Stomach (tissue), 8 donors: ENCODE measurements at regions not wholly inside any gene's neighbourhood (a gene's known extent, or its start where the extent isn't known, plus 50 kb on each side); places are given as distances from the start of the nearest gene placed in this dataset.

Source experiments
- DNase-seq, 2 donors: peaks; one replicate each; pipeline versions ENCODE4 v3.0.0 to v3.0.0-alpha.2; 2013 to 2019
- H3K27ac ChIP-seq, 5 donors: fragments of 200-600 bp in 4 of 5; sonication (generic) in 4 of 5; one replicate each; pipeline ENCODE4 v1.5.1; 2013 to 2019; ENCODE audit warnings: mild to moderate bottlenecking in 1 of 5, moderate library complexity in 1 of 5
- H3K27me3 ChIP-seq, 3 donors: fragments of 200-600 bp; sonication (generic); one replicate each; pipeline ENCODE4 v1.5.1; 2017 to 2019; ENCODE audit warnings: mixed run types in 1 of 3
- H3K36me3 ChIP-seq, 4 donors: fragments of 200-600 bp; sonication (generic); 1 replicate in 3 of 4; 2 replicates in 1 of 4; pipeline ENCODE4 v1.5.1; 2016 to 2019
- H3K4me1 ChIP-seq, 4 donors: fragments of 200-600 bp; sonication (generic); one replicate each; pipeline ENCODE4 v1.5.1; 2016 to 2019
- H3K4me3 ChIP-seq, 4 donors: fragments of 200-600 bp; sonication (generic) in 3 of 4; one replicate each; pipeline ENCODE4 v1.5.1; 2016 to 2019; ENCODE audit warnings: mild to moderate bottlenecking in 1 of 4
- H3K9me3 ChIP-seq, 4 donors: fragments of 200-600 bp; sonication (generic); one replicate each; pipeline ENCODE4 v1.5.1; 2016 to 2019
- CTCF ChIP-seq, 7 experiments: fragments of 450-650 bp in 4 of 7; fragments of 200-600 bp in 3 of 7; sonication (generic) in 3 of 7; IDR thresholded peaks; one replicate each; pipeline ENCODE4 v1.5.1; 2016 to 2019; ENCODE audit warnings: antibody characterized with exemption in 7 of 7, control low read depth in 2 of 7, mild to moderate bottlenecking in 1 of 7
- EP300 ChIP-seq: sonication (generic); formaldehyde crosslinking; IDR thresholded peaks from one replicate; pipeline ENCODE4 v1.6.1; 2017; ENCODE audit warnings: antibody characterized with exemption
- POLR2A ChIP-seq, 4 donors: fragments of 450-650 bp; IDR thresholded peaks; one replicate each; pipeline ENCODE4 v1.6.1; 2016; ENCODE audit warnings: antibody characterized with exemption in 4 of 4, control low read depth in 2 of 4, mild to moderate bottlenecking in 1 of 4, moderate library complexity in 1 of 4
- POLR2AphosphoS5 ChIP-seq, 3 donors: sonication (generic); formaldehyde crosslinking; IDR thresholded peaks; one replicate each; pipeline ENCODE4 v1.6.1; 2016; ENCODE audit warnings: antibody characterized with exemption in 3 of 3
- WGBS, 5 donors: extraction: QIAGEN DNeasy Blood & Tissue Kit in 3 of 5; methylation state at CpG; one replicate each; pipeline versions ENCODE4 v1.1.5 to v1.1.7; 2013 to 2018; 5-methylcytosine and 5-hydroxymethylcytosine counted together
- intact Hi-C: fragments of 100-400 bp; cut with DNase I; formaldehyde crosslinking; loops from one replicate; pipeline ENCODE4 v1.15.1; 2023; ENCODE audit warnings: low total_unique reads
- donor health status: healthy with polysubstance abuse.
- donor health status: Bipolar disorder and iron deficiency.
- donor health status: healthy.

DNA sequence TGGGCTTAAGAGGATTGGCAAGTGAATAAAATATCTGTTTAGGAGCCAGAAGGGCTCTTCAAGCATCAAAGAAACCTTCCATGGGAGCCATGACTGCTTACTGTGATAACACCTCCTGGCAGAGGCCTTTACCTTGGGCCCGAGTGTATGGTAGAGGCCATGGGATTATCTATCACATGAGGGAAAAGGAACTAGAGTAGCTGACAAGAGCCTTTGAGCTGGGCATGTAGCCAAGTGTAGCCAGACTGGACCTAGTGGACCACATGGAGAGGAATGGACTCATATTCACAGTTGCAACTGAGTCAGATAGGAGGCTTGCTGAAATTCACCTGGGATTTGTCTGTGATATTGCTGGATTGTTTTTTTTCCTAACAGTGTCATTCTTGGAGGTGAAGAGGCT lies 276.0 kb upstream of the ZFHX3 start:
- 10 to 50% (median 35%) methylated on average over 1 of the region's 1 CpG for WGBS, 5 donors
- H3K9me3 ChIP-seq, result no peaks in the 10 kb centered on the region
- no peak for DNase-seq
- H3K36me3 ChIP-seq, result no peaks in the 10 kb centered on the region
- H3K27me3 ChIP-seq, result peaks cover 0 to 4% (median 0%) of the 10 kb centered on the region in 3 donors
- no peak overlapping the region for H3K27ac ChIP-seq
- intact Hi-C loops, result no loop called here
- no peaks in the 10 kb centered on the region for H3K4me1 ChIP-seq
- no peak overlapping the region for H3K4me3 ChIP-seq
- no peak for TF ChIP-seq POLR2A (IDR thresholded peaks at IDR 0.05)
- no peak for TF ChIP-seq CTCF (IDR thresholded peaks at IDR 0.05)
- no peak for TF ChIP-seq EP300
- TF ChIP-seq POLR2AphosphoS5 (IDR thresholded peaks at IDR 0.05), result no peak

DNA sequence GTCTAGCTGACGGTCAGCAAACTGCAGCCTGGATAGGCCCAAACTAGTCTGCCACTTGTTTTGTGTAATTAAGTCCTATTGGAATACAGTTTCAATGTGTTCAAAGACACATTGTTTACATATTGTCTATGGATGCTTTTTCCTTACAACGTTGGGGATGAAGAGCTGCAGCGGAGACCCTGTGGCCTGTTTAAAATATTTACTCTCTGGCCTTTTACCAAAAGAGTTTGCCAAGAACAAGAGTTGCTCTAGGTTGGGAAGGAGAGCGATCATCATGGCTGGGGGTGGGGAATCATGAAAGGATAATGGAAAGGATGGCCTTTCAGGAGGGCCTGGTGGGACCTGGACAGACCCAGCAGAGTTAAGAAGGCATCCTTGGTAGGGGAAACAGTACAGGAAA lies 274.9 kb upstream of the ZFHX3 start:
- intact Hi-C loops, result no loop called here
- H3K4me1 ChIP-seq, result no peaks in the 10 kb centered on the region

DNA sequence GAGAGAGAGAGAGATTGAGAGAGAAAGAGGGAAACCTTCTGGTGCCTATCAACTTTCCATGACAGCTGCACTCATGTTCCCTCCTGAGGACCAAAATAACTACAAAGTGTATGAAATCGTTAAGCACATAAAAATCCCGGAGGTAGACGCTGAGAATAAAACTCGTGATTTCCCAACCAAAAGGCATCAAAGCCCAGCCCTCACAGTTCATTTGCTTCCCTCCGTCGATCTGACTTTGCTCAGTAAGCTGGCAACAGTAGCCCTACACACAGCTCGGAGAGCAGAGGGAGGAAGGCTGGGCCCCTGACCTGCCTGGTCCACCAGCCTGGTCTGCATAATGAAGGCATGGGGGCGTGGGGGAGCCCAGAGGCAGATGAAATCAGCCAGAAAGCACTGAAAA lies 273.9 kb upstream of the ZFHX3 start:
- TF ChIP-seq POLR2A (IDR thresholded peaks at IDR 0.05), result no peak
- TF ChIP-seq POLR2AphosphoS5 (IDR thresholded peaks at IDR 0.05), result no peak
- no peak for TF ChIP-seq CTCF (IDR thresholded peaks at IDR 0.05)
- no peak for TF ChIP-seq EP300
- Histone ChIP-seq H3K27ac (no peak overlapping the region), H3K9me3 (no peaks in the 10 kb centered on the region), H3K36me3 (no peaks in the 10 kb centered on the region), H3K4me3 (no peak overlapping the region), H3K27me3 (peaks cover 0 to 4% (median 0%) of the 10 kb centered on the region in 3 donors), H3K4me1 (no peaks in the 10 kb centered on the region)
- 56 to 64% (median 60%) methylated on average over 8 of the region's 8 CpGs for WGBS, 5 donors
- intact Hi-C loops, result no loop called here
- no peak for DNase-seq

More for the DNA sequence above, 274.9 kb upstream of the ZFHX3 start:
- peaks cover 0 to 4% (median 0%) of the 10 kb centered on the region in 3 donors for H3K27me3 ChIP-seq
- H3K27ac ChIP-seq, result no peak overlapping the region
- 57 to 71% (median 62%) methylated on average over 4 of the region's 4 CpGs for WGBS, 5 donors
- TF ChIP-seq CTCF (IDR thresholded peaks at IDR 0.05), result no peak
- TF ChIP-seq POLR2A (IDR thresholded peaks at IDR 0.05), result no peak
- TF ChIP-seq POLR2AphosphoS5 (IDR thresholded peaks at IDR 0.05), result no peak
- no peak for TF ChIP-seq EP300
- H3K36me3 ChIP-seq, result no peaks in the 10 kb centered on the region
- H3K4me3 ChIP-seq, result no peak overlapping the region
- H3K9me3 ChIP-seq, result no peaks in the 10 kb centered on the region
- no peak for DNase-seq

DNA sequence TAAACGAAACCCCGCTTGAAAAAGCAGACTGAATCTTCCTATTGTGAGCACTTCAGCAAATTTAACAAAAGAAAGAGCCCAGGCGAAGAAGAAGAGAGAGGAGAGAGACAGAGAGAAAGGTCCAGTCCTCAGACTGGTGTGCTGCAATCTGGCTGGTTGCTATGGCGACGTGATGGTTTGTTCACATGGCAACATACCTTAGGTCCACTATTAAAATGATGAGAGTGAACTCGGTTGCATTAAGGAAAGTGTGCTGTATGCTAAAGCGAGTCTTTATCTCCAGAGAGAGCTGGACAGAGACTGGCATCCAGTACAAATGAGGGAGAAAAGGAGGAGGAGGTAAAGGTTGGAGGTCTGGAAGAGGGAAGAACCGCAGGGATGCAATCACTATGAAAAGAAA lies 271.8 kb upstream of the ZFHX3 start:
- Histone ChIP-seq H3K27me3 (peaks cover 0 to 4% (median 0%) of the 10 kb centered on the region in 3 donors), H3K4me1 (no peaks in the 10 kb centered on the region), H3K4me3 (no peak overlapping the region), H3K36me3 (no peaks in the 10 kb centered on the region), H3K9me3 (no peaks in the 10 kb centered on the region), H3K27ac (no peak overlapping the region)
- intact Hi-C loops, result no loop called here
- no peak for DNase-seq
- TF ChIP-seq CTCF (IDR thresholded peaks at IDR 0.05), result no peak
- TF ChIP-seq POLR2A (IDR thresholded peaks at IDR 0.05), result no peak
- no peak for TF ChIP-seq POLR2AphosphoS5 (IDR thresholded peaks at IDR 0.05)
- TF ChIP-seq EP300, result no peak
- WGBS, 5 donors, result 85 to 89% (median 87%) methylated on average over 8 of the region's 8 CpGs
